RWPE1 (cell line): ENCODE measurements at regions not wholly inside any gene's neighbourhood (a gene's known extent, or its start where the extent isn't known, plus 50 kb on each side); places are given as distances from the start of the nearest gene placed in this dataset.

ENCODE experiments used
- CTCF ChIA-PET: fragments of 350-600 bp; sonication (Branson Sonifier 250); formaldehyde crosslinking; extraction: SDS; loops from one replicate; lab custom pipeline; 2021; lab: Yijun Ruan, JAX
- POLR2A ChIA-PET: fragments of 400-600 bp; formaldehyde crosslinking; extraction: SDS; loops from one replicate; lab custom pipeline; 2020; ENCODE audit warnings: antibody characterized with exemption; ENCODE audit not compliant: low non-redundant PET; lab: Yijun Ruan, JAX
- DNase-seq: peaks from one replicate; pipeline ENCODE4 v3.0.0; 2012; ENCODE audit warnings: low spot score
- H3K27ac ChIP-seq: fragments of 450-650 bp; 2 replicates; pipeline ENCODE4 v1.5.1; 2017
- TF ChIP-seq, protein P1 (sequence below): fragments of 450-650 bp; conservative IDR thresholded peaks from 2 replicates; pipeline ENCODE4 v1.5.1; 2017; ENCODE audit warnings: low read depth, mild to moderate bottlenecking

DNA sequence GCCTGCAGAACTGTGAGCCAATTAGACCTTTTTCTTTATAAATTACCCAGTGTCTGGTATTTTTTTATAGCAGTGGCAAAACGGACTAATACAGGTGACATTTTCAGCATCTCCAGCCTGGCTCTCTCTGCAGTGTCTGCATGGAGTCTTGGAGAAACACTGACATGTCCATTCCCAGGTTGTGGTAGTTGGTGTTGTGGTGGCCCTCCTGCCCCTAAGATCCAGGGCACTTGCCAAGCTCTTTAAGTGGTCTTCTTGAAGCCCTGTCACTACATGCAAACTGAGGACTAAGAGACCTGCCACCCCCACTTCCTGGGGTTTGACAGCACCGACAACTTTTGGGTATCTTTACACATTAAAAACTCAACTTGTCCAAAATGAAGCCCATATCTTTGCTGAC lies 419.4 kb downstream of the NPHP4 start:
- CTCF ChIA-PET: interaction anchor here (0.6 kb wide), 1 partner anchor 334 kb away, joined by 3 read pairs; no protein-coding TSS in a partner anchor
- no peak for DNase-seq
- TF ChIP-seq, protein P1, sequence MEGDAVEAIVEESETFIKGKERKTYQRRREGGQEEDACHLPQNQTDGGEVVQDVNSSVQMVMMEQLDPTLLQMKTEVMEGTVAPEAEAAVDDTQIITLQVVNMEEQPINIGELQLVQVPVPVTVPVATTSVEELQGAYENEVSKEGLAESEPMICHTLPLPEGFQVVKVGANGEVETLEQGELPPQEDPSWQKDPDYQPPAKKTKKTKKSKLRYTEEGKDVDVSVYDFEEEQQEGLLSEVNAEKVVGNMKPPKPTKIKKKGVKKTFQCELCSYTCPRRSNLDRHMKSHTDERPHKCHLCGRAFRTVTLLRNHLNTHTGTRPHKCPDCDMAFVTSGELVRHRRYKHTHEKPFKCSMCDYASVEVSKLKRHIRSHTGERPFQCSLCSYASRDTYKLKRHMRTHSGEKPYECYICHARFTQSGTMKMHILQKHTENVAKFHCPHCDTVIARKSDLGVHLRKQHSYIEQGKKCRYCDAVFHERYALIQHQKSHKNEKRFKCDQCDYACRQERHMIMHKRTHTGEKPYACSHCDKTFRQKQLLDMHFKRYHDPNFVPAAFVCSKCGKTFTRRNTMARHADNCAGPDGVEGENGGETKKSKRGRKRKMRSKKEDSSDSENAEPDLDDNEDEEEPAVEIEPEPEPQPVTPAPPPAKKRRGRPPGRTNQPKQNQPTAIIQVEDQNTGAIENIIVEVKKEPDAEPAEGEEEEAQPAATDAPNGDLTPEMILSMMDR: no peak
- POLR2A ChIA-PET: no interaction called here
- no peak overlapping the region for H3K27ac ChIP-seq

DNA sequence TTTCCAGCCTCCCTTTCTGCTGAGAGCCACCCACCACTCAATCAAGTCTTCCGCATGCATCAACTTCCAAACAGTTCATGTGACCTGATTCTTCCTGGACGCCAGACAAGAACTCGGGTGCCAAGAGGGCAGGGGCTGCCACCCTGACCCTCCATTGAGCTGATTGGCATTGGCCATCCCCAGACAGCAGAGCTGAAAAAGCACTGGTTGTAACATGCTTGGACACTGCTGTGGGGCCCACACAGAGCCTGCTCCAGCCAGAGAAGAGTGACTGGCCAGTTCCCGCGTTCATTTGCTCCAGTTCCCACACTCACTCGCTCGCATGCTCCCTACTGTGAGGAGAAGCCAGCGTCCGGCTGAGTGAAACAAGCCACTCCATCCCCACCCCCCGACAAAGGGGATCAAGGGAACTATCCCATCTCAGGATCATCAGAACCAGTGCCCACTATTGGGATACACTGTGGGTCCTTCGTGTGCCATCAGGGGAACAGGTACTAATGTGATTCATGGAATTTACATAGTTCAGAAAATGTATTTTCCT lies 420.3 kb downstream of the NPHP4 start:
- TF ChIP-seq, protein P1: no peak
- H3K27ac ChIP-seq: no peak overlapping the region
- ChIA-PET CTCF (interaction anchor here (0.7 kb wide), 1 partner anchor 65 kb away, joined by 4 read pairs; no protein-coding TSS in a partner anchor), POLR2A (no interaction called here)
- DNase-seq: no peak

DNA sequence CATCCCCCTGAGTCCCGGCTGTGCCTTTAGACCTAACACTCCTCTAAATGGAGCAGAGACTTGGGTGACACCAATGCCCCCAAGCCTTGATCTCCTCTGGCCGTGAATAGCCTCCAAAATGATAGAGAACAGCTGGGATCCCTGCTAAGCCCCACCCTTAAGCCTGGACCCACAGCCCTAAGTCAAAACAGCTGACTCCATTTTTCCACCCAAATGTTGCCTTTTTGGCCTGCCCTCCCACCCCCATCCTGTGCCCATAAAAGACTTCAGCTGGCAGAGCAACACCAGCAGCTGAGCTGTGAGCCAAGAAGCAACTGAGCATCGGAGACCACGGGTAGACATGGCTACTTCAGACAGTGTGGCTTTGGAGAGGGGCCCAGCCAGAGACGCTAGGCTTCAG lies 420.8 kb downstream of the NPHP4 start:
- POLR2A ChIA-PET: no interaction called here
- TF ChIP-seq, protein P1: no peak
- no peak for DNase-seq
- no peak overlapping the region for H3K27ac ChIP-seq
- CTCF ChIA-PET: interaction anchor here (0.7 kb wide), 1 partner anchor 65 kb away, joined by 4 read pairs; no protein-coding TSS in a partner anchor

DNA sequence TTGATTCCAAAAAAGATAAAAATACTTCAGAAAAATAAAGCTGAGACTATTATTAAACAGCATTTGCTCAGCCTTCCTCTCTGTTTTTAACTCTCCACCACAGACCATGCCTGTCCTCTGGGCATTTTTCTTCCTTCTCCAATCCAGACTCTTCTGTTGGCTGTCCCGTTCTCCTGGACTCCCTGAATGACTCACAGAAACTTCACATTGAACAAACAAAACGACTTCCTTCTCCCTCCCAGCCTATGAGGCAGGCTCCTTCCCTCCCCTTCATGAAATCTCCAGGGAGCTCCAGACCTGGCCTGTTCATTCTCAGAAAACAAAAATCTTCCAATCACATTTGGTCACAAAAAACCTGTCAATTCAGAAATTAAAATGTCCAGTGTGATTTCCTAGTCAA lies 421.3 kb downstream of the NPHP4 start:
- POLR2A ChIA-PET: no interaction called here
- CTCF ChIA-PET: interaction anchor here (0.6 kb wide), 2 partner anchors 18 to 1945 kb away, joined by 3 read pairs; no protein-coding TSS in a partner anchor
- peak; percentile 8 for DNase-seq

GRCh38 chr1:5568321-5568720 lies 423.9 kb downstream of the NPHP4 start:
- no peak overlapping the region for H3K27ac ChIP-seq
- TF ChIP-seq, protein P1: no peak
- ChIA-PET CTCF (no interaction called here), POLR2A (no interaction called here)
- DNase-seq: no peak

More for the DNA sequence above, 421.3 kb downstream of the NPHP4 start:
- TF ChIP-seq, protein P1: no peak
- H3K27ac ChIP-seq: no peak overlapping the region

DNA sequence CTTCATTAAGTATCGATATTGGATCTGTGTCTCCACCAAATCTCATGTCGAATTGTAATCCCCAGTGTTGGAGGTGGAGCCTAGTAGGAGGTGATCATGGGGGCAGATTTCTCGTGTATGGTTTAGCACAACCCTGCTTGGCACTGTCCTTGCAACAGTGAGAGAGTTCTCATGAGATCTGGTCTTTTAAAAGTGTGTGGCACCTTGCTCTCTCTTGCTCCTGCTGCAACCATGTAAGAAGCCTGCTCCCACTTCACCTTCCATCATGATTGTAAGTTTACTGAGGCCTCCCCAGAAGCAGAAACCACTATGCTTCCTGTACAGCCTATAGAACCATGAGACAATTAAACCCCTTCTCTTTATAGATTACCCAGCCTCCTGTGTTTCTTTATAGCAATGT lies 424.4 kb downstream of the NPHP4 start:
- DNase-seq: no peak
- ChIA-PET CTCF (interaction anchor here (0.7 kb wide), 1 partner anchor 243 kb away, joined by 4 read pairs; no protein-coding TSS in a partner anchor), POLR2A (no interaction called here)
- no peak overlapping the region for H3K27ac ChIP-seq
- TF ChIP-seq, protein P1: no peak
